DOHH2 (cell line): ENCODE measurements at regions not wholly inside any gene's neighbourhood (a gene's known extent, or its start where the extent isn't known, plus 50 kb on each side); places are given as distances from the start of the nearest gene placed in this dataset.

Experiments used
- EZH2phosphoT487 ChIP-seq: fragments of 200-600 bp; sonication (generic); IDR thresholded peaks from 2 replicates; pipeline ENCODE4 v1.6.1; 2017; ENCODE audit warnings: borderline replicate concordance, mild to moderate bottlenecking, antibody characterized with exemption, low read length, moderate library complexity, mixed read lengths
- TF ChIP-seq, protein P1 (sequence below): fragments of 200-600 bp; sonication (generic); IDR thresholded peaks from one replicate; pipeline ENCODE4 v1.5.1; 2014; ENCODE audit warnings: antibody characterized with exemption, mild to moderate bottlenecking, low read depth, low read length; ENCODE audit not compliant: poor library complexity, severe bottlenecking

DNA sequence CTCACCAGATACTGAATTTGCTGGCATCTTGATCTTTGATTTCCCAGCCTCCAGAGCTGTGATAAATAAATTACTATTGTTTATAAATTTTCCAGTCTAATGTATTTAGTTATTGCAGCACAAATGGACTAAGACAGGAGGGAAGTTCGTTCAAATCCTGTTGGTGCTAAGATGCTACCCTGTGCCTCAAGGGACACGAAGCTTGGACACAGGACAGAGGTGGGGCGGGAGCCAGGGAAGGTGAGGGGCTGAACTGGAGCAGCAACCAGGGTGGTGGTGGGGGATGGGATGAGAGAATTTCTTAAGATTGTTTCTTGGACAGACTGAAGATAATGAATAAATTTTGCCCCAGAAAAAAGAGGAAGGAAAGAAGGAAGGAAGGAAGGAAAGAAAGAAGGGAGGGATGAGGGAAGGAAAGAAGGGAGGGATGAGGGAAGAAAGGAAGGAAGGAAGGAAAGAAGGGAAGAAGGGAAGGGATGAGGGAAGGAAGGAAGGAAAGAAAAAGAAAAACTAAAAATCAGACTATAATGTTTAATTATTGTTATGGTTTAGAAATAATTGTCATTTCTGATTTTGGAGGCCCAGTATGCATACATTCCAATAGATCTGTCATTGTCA lies 127.2 kb downstream of the CDC5L start:
- TF ChIP-seq, protein P1, sequence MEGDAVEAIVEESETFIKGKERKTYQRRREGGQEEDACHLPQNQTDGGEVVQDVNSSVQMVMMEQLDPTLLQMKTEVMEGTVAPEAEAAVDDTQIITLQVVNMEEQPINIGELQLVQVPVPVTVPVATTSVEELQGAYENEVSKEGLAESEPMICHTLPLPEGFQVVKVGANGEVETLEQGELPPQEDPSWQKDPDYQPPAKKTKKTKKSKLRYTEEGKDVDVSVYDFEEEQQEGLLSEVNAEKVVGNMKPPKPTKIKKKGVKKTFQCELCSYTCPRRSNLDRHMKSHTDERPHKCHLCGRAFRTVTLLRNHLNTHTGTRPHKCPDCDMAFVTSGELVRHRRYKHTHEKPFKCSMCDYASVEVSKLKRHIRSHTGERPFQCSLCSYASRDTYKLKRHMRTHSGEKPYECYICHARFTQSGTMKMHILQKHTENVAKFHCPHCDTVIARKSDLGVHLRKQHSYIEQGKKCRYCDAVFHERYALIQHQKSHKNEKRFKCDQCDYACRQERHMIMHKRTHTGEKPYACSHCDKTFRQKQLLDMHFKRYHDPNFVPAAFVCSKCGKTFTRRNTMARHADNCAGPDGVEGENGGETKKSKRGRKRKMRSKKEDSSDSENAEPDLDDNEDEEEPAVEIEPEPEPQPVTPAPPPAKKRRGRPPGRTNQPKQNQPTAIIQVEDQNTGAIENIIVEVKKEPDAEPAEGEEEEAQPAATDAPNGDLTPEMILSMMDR: no peak
- no peak for TF ChIP-seq EZH2phosphoT487
